HG03196 (cell line): ENCODE measurements at regions not wholly inside any gene's neighbourhood (a gene's known extent, or its start where the extent isn't known, plus 50 kb on each side); places are given as distances from the start of the nearest gene placed in this dataset.

ENCODE experiments used
- ATAC-seq: cut with Tn5 transposase; IDR thresholded peaks from one replicate; pipeline ENCODE4 v1.9.1; 2021; ENCODE audit not compliant: unreplicated experiment

- ATAC-seq, result peak; percentile 73
These were observed 942.4 kb upstream of the PCDH20 start for GRCh38 chr13:62357887-62358645.

- ATAC-seq, result no peak
These were observed 941.3 kb upstream of the PCDH20 start for GRCh38 chr13:62356977-62357376.

DNA sequence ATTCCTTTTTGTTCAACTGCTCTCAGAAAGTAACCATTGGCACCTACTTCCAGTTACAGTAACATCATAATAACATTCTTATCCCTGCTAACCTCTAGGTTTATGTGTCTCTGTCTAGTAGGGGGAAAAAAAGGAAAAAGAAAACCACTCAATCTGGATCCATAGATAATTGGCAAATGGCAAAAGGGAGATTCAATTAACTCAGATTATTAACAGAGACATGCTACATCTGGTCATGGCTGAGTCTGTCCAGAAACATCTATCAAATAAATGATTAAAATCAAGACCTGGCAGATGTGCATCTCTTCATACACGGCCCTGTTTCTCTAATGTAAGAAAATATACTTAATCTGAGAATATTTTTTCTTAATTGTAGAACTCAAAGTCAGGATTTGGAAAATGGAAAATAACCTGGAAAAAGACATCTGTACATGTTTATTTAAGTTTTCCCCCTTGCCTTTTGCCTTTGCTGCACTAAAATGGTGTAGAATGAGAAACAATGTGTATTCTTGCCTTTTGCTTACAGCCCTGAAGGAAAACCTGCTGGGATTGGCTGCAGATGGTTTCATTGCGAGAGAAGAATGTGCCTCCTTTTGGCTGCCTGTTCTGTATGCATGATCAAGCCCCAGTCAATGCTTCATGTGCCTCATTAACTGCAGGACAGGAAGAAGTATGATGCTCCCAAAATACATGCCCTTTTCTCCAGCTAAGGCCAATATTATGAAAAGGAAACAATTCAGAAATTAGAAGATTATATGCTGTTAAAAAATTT, 921.6 kb upstream of the PCDH20 start:
- ATAC-seq, result no peak

- ATAC-seq, result no peak
These were observed 920.9 kb upstream of the PCDH20 start for GRCh38 chr13:62336507-62336906.

GRCh38 chr13:62333466-62333865, 917.8 kb upstream of the PCDH20 start:
- no peak for ATAC-seq

DNA sequence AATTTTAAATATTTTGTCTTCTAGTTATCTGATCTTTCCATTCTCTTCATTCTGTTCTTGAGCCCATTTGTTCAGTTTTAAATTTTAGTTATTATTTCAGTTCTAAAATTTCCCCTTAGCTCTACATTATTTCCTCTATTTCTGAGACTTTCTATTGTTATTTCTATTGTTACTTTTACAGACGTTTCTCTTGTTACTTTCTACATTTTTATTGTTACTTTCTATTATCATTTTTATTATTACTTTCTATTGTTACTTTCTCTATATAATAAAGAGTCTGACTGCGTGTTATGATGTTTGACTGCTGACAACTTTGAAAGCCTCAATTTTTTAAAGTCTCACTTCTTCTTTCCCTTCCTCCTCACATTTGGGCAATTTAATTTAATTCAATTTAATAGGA, 915.7 kb upstream of the PCDH20 start:
- ATAC-seq, result no peak

- ATAC-seq, result no peak
These were observed 911.7 kb upstream of the PCDH20 start for GRCh38 chr13:62327367-62327766.

GRCh38 chr13:62324842-62325241, 909.2 kb upstream of the PCDH20 start:
- ATAC-seq, result no peak

GRCh38 chr13:62321895-62322294, 906.2 kb upstream of the PCDH20 start:
- ATAC-seq, result no peak

- ATAC-seq, result no peak
These were observed 905.5 kb upstream of the PCDH20 start for GRCh38 chr13:62321139-62321538.

DNA sequence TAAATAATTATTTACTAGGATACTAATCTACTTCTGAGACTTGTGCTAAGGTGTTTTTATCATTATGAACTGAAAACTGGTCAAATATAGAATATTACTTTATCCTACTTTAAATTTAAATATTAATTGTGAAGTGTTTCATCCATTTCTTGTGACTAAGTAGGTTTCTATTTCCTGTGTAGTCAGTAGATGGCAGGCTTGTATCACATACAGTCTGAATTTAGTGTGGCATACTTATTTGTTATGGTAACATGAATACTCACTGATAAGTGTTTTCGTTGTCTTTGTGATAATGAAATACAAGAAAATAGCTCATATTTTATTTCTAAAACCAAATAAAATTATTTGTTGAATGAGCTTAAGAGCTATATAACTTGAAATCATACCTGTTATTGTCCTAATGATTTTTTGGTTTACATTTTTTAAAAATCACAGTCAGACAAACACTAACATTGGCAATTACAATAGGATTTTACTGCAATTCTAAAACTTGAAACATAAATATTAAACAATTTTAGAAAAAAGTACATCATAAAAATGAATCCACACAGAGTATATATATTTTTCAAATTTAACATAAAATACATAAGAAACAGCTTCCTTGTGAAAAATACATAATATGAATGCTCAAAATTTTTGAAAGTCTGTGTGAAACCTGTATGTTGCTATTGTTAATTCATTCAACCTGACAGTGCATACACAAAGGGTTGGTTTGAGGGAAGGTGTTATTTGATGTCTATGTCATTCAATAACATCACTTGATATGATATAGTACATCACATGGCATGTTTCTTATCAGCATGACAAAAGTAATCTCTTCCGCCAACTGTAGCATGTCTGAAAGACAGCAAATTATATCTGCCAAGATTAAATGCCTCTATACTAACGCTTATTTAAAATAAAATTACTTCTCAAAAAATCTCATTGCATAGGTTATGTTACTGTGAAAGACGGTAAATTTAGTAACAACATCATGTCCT, 904.8 kb upstream of the PCDH20 start:
- ATAC-seq, result no peak

GRCh38 chr13:62309904-62310303, 894.3 kb upstream of the PCDH20 start:
- ATAC-seq, result no peak

DNA sequence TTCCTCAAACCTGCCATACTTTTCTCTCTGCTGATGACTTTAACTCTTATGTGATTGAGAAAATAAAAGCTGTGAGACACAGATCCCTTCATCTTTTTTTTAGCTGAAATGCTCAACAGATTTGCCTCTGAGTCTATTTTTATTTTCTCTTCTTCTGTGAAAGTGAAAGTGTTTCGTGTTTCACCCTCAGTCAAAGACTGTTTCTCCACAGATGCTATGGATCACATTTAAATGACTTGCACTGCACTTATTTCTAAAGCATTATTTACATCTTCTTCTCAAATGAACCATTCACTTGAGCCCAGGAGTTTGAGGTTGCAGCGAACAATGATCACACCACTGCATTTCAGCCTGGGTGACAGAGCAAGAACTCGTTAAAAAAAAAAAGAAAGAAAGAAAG, 890.1 kb upstream of the PCDH20 start:
- ATAC-seq, result peak; percentile 87

- no peak for ATAC-seq
These were observed 886.7 kb upstream of the PCDH20 start for GRCh38 chr13:62302341-62302740.

DNA sequence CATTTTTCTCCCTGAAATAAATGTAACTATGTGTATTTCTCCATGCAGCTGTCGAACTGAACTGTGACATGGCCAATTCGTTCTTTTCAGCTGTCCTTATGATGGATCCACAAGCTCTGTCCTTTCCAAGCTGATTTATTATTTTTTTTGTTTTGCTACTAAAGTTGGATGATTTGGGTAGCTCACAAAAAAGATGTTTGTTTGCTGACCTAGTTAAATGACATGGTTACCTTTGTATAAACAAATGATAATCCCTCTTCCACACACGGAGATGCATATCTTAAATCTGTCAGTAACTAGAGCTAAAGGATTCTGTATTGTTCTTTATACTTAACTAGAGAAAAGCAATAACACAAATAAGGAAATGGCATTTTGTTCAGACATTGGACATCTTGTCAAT, 884.3 kb upstream of the PCDH20 start:
- no peak for ATAC-seq

DNA sequence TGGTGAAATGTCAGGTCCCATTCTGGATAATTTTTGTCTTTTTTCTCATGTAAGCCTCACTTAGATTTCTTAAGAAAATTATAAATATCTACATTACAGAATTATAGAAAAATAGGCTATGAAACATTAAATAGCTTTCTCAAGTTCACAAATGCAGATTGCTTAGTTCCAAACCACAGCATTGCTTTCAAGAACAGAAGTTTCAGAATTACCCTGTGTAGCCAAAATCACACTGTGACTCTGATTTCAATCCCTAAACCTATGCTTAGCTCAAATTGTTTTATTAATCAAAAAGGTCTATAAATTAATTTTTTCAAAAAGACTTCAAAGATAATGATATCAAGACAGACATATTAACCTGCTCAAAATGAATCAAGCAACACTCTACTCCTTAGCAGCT, 881.2 kb upstream of the PCDH20 start:
- ATAC-seq, result no peak

DNA sequence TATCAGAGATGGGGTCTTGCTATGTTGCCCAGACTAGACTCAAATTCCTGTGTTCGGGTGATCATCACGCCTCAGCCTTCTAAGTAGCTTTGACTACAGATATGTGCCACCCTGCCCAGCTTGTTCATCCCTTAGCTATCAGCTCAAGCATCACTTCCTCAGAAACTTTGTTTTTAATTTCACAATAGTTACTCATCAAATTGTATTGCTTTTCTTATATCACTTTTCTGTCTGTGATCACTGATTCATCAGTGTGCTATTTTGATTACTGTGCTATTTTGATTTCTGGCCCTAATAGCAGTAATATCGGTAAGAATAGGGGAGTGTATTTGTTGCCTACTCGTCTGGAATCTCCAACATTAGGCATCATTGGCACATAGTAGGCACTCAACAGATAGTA, 878.6 kb upstream of the PCDH20 start:
- no peak for ATAC-seq

DNA sequence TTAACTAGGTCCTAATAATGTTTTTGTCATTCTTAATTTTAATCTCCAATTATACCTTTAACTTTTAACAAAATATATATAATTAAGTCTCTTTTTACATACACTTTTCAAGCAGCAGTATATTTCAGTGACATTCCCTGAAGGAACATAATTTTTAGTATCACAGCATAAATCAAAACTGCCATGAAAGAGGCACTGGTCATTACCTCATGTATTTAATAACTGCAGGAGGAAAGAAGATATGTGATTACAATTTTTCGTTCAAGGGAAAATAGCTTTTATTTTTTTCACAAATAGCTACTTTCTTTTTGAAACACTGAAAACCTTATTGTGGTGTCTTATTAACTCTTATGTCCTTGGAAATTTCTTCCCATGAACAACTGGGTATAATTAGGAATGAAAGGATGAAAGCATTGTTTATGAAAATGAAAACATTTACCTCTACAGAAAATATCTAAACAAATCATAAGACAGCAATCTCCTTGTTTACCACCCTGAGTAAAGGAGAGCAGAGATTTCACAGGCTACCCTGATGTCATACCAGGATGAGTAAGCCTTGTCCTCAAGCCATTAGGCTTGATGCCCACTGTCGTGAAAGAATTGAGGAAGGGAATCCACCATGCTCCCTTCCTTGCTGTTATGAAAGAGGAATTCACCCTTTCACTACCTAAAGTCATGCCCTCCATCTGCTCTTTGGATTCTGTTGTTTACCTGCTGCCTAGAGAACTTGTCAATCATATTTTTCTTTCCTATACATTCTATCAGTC, 877.2 kb upstream of the PCDH20 start:
- ATAC-seq, result no peak

DNA sequence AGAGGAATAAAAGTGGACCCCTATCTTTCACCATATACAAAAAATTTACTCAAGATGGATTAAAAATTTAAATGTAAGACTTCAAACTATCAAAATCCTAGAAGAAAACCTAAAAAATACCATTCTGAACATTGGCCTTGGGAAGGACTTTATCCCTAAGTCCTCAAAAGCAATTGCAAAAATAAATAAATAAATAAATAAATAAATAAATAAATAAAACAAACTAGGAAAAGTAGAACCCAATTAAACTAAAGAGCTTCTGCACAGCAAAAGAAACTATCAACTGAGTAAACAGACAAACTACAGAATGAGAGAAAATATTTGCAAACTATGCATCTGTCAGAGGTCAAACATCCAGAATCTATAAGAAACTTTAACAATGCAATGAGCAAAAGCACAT, 874.9 kb upstream of the PCDH20 start:
- no peak for ATAC-seq

GRCh38 chr13:62287764-62288163, 872.1 kb upstream of the PCDH20 start:
- ATAC-seq, result no peak

DNA sequence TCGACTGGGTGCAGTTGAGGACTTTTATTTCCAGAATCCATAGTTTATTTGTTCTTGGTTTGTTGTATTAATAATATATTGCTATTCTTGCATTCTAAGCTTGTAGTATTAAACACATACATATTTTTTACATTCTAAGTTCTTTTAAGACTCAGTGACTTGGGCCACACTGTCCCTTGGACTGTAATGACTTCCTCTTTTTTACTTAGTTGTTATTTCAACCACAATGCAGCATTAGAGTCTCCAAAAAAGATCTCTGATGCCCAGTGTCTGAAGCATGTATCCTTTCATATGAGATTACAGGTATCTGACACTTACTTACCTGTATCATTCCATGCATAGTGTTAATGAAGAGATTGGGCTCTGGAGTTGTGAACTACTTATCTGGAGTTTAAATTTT, 864.9 kb upstream of the PCDH20 start:
- no peak for ATAC-seq
